Esophagus squamous epithelium (tissue), 5 donors: ENCODE measurements at regions not wholly inside any gene's neighbourhood (a gene's known extent, or its start where the extent isn't known, plus 50 kb on each side); places are given as distances from the start of the nearest gene placed in this dataset.

ENCODE experiments used
- DNase-seq: peaks from one replicate; lab custom pipeline; 2025; lab: John Stamatoyannopoulos, UW
- H3K27ac ChIP-seq, 4 donors: fragments of 200-600 bp; sonication (generic); one replicate each; pipeline ENCODE4 v1.5.1; 2016 to 2019; ENCODE audit warnings: mild to moderate bottlenecking in 1 of 4
- H3K27me3 ChIP-seq, 4 donors: fragments of 200-600 bp; sonication (generic); 1 replicate in 3 of 4; 2 replicates in 1 of 4; pipeline versions ENCODE4 v1.5.1 to v1.6.0; 2017 to 2021; ENCODE audit warnings: antibody characterized with exemption in 1 of 4
- H3K36me3 ChIP-seq, 3 donors: fragments of 200-600 bp; sonication (generic); one replicate each; pipeline ENCODE4 v1.5.1; 2016 to 2019
- H3K4me1 ChIP-seq, 3 donors: fragments of 200-600 bp; sonication (generic); one replicate each; pipeline ENCODE4 v1.5.1; 2017 to 2019
- H3K4me3 ChIP-seq, 4 donors: fragments of 200-600 bp; sonication (generic); 1 replicate in 3 of 4; 2 replicates in 1 of 4; pipeline ENCODE4 v1.5.1; 2016 to 2019; ENCODE audit warnings: mild to moderate bottlenecking in 2 of 4, moderate library complexity in 1 of 4
- H3K9me3 ChIP-seq, 3 donors: fragments of 200-600 bp; sonication (generic); one replicate each; pipeline ENCODE4 v1.5.1; 2016 to 2019
- CTCF ChIP-seq, 6 experiments: fragments of 450-650 bp in 4 of 6; fragments of 200-600 bp in 2 of 6; sonication (generic) in 2 of 6; IDR thresholded peaks; one replicate each; pipeline ENCODE4 v1.5.1; 2016 to 2019; ENCODE audit warnings: antibody characterized with exemption in 6 of 6, mild to moderate bottlenecking in 4 of 6, moderate library complexity in 4 of 6
- POLR2A ChIP-seq, 4 donors: fragments of 450-650 bp; IDR thresholded peaks; one replicate each; pipeline ENCODE4 v1.6.1; 2017; ENCODE audit warnings: antibody characterized with exemption in 4 of 4, mild to moderate bottlenecking in 4 of 4, moderate library complexity in 3 of 4
- WGBS, 2 donors: methylation state at CpG; one replicate each; pipeline ENCODE4 v1.1.5; 2018; 5-methylcytosine and 5-hydroxymethylcytosine counted together
- intact Hi-C: fragments of 100-400 bp; cut with DNase I; formaldehyde crosslinking; loops from one replicate; pipeline ENCODE4 v1.15.0; 2022
- donor health status: DM: yes; HTN: yes; CAD: no.

- intact Hi-C loops = no loop called here
- 57 to 69% methylated on average over 2 of the region's 2 CpGs for WGBS, 2 donors
- H3K27ac ChIP-seq = no peak overlapping the region
- H3K4me3 ChIP-seq = no peak overlapping the region
- TF ChIP-seq POLR2A (IDR thresholded peaks at IDR 0.05) = no peak
- no peak for TF ChIP-seq CTCF (IDR thresholded peaks at IDR 0.05)
- no peak for DNase-seq
- H3K4me1 ChIP-seq = no peaks in the 10 kb centered on the region
- H3K27me3 ChIP-seq = no peaks in the 10 kb centered on the region
- H3K9me3 ChIP-seq = no peaks in the 10 kb centered on the region
- no peaks in the 10 kb centered on the region for H3K36me3 ChIP-seq
These were observed 271.7 kb upstream of the EDNRB start for GRCh38 chr13:78190296-78190695.

- Histone ChIP-seq H3K27me3 (no peaks in the 10 kb centered on the region), H3K4me1 (no peaks in the 10 kb centered on the region), H3K36me3 (no peaks in the 10 kb centered on the region), H3K9me3 (no peaks in the 10 kb centered on the region), H3K27ac (no peak overlapping the region), H3K4me3 (no peak overlapping the region)
- TF ChIP-seq CTCF (IDR thresholded peaks at IDR 0.05) (no peak), POLR2A (IDR thresholded peaks at IDR 0.05) (no peak)
- DNase-seq = no peak
- 47 to 62% methylated on average over 4 of the region's 4 CpGs for WGBS, 2 donors
- intact Hi-C loops = no loop called here
These were observed 269.1 kb upstream of the EDNRB start for GRCh38 chr13:78187781-78188180.

- no peaks in the 10 kb centered on the region for H3K9me3 ChIP-seq
- intact Hi-C loops = no loop called here
- no peaks in the 10 kb centered on the region for H3K27me3 ChIP-seq
- no peaks in the 10 kb centered on the region for H3K4me1 ChIP-seq
- 50 to 78% methylated on average over 1 of the region's 1 CpG for WGBS, 2 donors
- TF ChIP-seq CTCF (IDR thresholded peaks at IDR 0.05) (no peak), POLR2A (IDR thresholded peaks at IDR 0.05) (no peak)
- H3K27ac ChIP-seq = no peak overlapping the region
- no peak overlapping the region for H3K4me3 ChIP-seq
- DNase-seq = no peak
- no peaks in the 10 kb centered on the region for H3K36me3 ChIP-seq
These were observed 267.1 kb upstream of the EDNRB start for GRCh38 chr13:78185700-78186099.

- Histone ChIP-seq H3K9me3 (no peaks in the 10 kb centered on the region), H3K4me3 (no peak overlapping the region), H3K27me3 (no peaks in the 10 kb centered on the region), H3K27ac (no peak overlapping the region), H3K36me3 (no peaks in the 10 kb centered on the region), H3K4me1 (no peaks in the 10 kb centered on the region)
- 51 to 53% methylated on average over 2 of the region's 2 CpGs for WGBS, 2 donors
- no peak for DNase-seq
- no peak for TF ChIP-seq CTCF (IDR thresholded peaks at IDR 0.05)
- no peak for TF ChIP-seq POLR2A (IDR thresholded peaks at IDR 0.05)
- intact Hi-C loops = no loop called here
These were observed 265.1 kb upstream of the EDNRB start for GRCh38 chr13:78183732-78184131.

GRCh38 chr13:78182813-78183212 is 264.2 kb upstream of the EDNRB start:
- intact Hi-C loops = no loop called here
- DNase-seq = no peak
- Histone ChIP-seq H3K4me3 (no peak overlapping the region), H3K36me3 (no peaks in the 10 kb centered on the region), H3K27me3 (no peaks in the 10 kb centered on the region), H3K9me3 (no peaks in the 10 kb centered on the region), H3K27ac (no peak overlapping the region), H3K4me1 (no peaks in the 10 kb centered on the region)
- WGBS, 2 donors = 30 to 39% methylated on average over 2 of the region's 2 CpGs
- no peak for TF ChIP-seq CTCF (IDR thresholded peaks at IDR 0.05)
- TF ChIP-seq POLR2A (IDR thresholded peaks at IDR 0.05) = no peak
